ENCODE measurements at regions not wholly inside any gene's neighbourhood (a gene's known extent, or its start where the extent isn't known, plus 50 kb on each side); places are given as distances from the start of the nearest gene placed in this dataset.

DNA sequence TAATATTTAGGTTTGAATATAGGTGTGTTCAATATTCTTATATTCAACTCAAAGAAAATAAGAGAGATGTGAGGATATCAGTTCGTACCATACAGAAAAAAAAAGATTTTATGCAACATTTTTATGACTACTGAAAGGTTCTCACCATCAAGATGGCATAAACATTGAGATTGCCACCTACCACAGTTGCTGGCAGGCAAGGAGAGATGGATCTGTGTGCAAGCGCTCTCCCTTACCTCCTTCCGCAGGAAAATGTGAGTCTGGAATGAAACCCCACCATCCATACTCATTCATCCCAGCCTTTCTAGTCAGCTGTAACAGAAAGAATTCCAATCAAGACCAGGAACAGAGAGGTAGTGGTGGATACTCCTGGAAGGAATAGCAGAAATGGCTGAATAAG, 376.9 kb downstream of the PPP3CA start:
- TF ChIP-seq, protein P1, sequence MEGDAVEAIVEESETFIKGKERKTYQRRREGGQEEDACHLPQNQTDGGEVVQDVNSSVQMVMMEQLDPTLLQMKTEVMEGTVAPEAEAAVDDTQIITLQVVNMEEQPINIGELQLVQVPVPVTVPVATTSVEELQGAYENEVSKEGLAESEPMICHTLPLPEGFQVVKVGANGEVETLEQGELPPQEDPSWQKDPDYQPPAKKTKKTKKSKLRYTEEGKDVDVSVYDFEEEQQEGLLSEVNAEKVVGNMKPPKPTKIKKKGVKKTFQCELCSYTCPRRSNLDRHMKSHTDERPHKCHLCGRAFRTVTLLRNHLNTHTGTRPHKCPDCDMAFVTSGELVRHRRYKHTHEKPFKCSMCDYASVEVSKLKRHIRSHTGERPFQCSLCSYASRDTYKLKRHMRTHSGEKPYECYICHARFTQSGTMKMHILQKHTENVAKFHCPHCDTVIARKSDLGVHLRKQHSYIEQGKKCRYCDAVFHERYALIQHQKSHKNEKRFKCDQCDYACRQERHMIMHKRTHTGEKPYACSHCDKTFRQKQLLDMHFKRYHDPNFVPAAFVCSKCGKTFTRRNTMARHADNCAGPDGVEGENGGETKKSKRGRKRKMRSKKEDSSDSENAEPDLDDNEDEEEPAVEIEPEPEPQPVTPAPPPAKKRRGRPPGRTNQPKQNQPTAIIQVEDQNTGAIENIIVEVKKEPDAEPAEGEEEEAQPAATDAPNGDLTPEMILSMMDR (IDR thresholded peaks at IDR 0.05; ENCODE audit: borderline replicate concordance, insufficient read depth, low read depth, low read length), result no peak

DNA sequence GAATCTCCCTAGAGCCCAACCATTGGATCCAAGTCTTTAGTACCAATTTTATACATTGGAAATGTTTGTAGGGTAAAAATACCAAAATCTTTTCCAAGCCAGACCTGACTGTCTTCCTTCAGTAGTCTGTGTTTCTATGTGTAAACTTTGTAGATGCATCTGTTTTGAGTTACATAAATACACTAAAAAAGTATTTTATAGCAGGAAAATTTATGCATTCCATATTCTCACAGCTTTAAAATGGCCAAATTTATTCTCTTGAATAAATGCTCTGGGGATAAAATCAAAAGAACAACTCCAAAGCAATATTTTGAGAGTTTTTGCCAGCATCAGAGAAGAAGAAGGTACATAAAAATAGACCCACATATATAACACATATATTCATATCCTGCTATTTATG, 377.4 kb downstream of the PPP3CA start:
- H3K4me3 ChIP-seq (ENCODE audit: low read depth, low read length), result no peak overlapping the region
- TF ChIP-seq, protein P1 (IDR thresholded peaks at IDR 0.05; ENCODE audit: borderline replicate concordance, insufficient read depth, low read depth, low read length), result no peak

More for the DNA sequence above, 376.9 kb downstream of the PPP3CA start:
- H3K4me3 ChIP-seq (ENCODE audit: low read depth, low read length), result no peak overlapping the region

DNA sequence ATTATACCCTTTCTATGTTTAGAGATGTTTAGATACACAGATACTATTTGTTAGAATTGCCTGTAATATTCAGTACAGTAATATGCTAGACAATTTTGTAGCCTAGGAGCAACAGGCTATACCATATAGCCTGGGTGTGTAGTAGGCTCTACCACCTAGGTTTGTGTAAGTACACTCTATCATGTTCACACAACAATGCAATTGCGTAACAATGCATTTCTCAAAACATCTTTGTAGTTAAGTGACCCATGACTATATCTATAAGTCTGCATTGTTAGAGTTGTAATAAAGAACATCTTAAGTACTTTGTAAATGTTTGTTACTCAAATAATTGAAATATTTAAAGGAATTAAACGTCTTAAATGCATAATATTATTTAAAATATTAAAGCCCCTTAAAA, 379.3 kb downstream of the PPP3CA start:
- H3K4me3 ChIP-seq (ENCODE audit: low read depth, low read length), result no peak overlapping the region
- TF ChIP-seq, protein P1 (IDR thresholded peaks at IDR 0.05; ENCODE audit: borderline replicate concordance, insufficient read depth, low read depth, low read length), result no peak

DNA sequence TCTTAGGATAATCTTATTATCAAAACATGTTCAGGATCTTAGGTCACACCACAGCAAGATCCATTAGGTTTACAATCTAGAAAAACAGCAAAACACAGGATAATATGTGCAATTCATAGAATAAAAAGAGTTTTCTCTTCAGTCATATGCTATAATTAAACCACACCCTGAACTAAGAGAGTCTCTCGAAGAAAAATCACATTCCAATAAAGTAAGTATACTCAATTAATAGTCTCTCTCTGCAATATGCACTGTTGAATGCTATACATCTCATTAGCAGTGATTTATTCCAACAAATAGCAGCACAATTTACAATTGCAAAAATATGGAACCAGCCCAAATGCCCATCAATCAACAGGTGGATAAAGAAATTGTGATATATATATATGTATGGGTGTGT, 383.7 kb downstream of the PPP3CA start:
- no peak overlapping the region for H3K4me3 ChIP-seq (ENCODE audit: low read depth, low read length)
- TF ChIP-seq, protein P1 (IDR thresholded peaks at IDR 0.05; ENCODE audit: borderline replicate concordance, insufficient read depth, low read depth, low read length), result no peak

DNA sequence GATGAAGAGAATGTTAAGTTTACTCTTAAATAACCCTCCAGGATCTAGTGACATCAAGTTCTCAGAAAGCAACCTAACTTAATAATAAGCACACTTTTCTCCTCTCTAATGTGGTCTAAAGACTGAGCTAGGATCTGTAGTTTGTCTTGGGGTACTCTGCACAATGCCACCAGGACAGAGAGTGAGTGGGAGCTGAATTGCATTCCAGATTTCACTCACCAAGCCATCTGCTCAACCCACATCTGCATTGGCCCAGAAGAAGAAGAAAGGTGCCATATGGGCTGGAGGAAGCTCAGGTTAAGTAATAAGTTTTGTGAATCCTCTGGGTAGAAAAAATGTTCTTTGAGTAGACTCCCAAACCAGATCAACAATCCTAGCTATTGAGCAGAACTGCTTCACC, 384.6 kb downstream of the PPP3CA start:
- TF ChIP-seq, protein P1 (IDR thresholded peaks at IDR 0.05; ENCODE audit: borderline replicate concordance, insufficient read depth, low read depth, low read length), result no peak
- no peak overlapping the region for H3K4me3 ChIP-seq (ENCODE audit: low read depth, low read length)

DNA sequence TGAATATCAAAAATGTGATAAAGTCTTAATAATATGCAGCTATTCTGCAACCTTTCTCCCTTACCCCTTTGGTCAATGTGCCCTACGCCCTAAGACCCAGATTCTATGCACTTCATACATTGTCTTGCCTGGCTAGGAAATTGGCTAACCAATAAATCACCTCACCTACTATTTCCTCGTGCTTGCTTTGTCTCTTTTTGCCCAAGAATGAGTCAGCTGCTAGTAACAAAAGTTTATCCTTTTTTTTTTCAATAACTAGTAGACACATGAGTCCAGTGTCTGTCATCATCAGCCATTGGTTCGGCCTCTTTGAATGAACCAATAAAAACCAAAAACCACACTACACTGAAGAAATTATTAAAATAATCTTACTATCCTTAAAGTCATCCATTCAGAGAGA, 387.1 kb downstream of the PPP3CA start:
- H3K4me3 ChIP-seq (ENCODE audit: low read depth, low read length), result no peak overlapping the region
- TF ChIP-seq, protein P1 (IDR thresholded peaks at IDR 0.05; ENCODE audit: borderline replicate concordance, insufficient read depth, low read depth, low read length), result no peak

DNA sequence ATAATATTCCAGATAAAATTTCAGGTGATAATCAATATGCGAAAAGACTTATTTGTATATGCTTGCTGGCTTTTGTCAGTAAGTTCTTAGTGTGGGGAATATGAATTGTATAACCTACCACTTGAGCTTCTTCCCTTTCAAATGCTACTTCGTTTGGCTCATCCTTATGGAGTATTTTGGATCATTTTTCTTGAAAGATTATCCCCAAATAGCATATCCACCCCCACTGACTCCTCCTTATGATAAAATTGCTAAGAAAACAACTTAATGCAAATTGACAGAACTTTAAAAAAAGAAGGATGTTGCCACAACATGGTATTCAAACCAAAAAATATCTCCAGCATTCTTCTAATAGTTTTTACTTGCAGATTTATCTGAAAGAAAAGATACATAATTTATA, 393.3 kb downstream of the PPP3CA start:
- TF ChIP-seq, protein P1 (IDR thresholded peaks at IDR 0.05; ENCODE audit: borderline replicate concordance, insufficient read depth, low read depth, low read length), result no peak
- H3K4me3 ChIP-seq (ENCODE audit: low read depth, low read length), result no peak overlapping the region

Measured in GM12875 (cell line).